CD1c-positive myeloid dendritic cell (primary cell): ENCODE measurements at regions not wholly inside any gene's neighbourhood (a gene's known extent, or its start where the extent isn't known, plus 50 kb on each side); places are given as distances from the start of the nearest gene placed in this dataset.
"Not testable (repeated sequence)": the region's sequence is repeated elsewhere in the genome, so short reads cannot be mapped to it uniquely, and the experiment has no call there.

ENCODE experiments used
- DNase-seq: peaks from one replicate; pipeline ENCODE4 v3.0.0-alpha.2; 2016; ENCODE audit errors: extremely low spot score

DNA sequence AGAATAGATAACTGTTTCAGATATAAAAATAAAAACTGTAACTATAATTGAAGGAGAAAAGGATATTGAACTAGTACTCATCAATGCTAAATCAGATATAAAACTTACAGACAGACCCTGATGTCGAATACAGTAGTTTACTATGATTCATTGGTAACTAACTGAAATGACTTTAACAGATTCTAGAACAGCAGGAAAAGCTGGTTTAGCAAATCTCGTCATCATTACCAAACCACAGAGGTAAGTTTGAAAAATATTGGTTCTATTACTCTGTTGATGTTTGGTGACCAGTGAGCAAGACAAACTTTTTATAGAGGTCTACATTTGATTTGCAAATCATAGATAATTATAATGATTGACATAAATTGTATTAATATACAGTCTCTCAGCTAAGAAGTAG lies 551.4 kb upstream of the ADGRL3 start:
- DNase-seq, result no peak

DNA sequence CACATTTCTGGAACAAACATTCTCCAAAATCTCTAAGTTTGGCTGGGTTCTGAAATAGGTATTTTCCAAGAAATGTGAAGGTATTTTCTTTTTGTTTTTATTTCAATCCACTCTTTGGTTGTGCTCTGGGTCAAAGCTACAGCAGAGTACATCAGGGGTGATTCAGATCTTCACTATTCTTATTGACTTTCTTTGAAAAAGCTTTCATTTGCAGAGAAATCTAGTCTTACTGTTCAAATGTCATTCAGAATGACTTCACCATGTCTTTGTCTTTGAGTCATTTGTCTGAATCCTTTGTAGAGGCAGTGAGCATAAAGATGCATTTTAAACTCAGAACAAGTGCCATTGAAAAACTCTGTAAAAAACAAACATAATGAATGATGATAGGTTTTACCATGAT lies 547.2 kb upstream of the ADGRL3 start:
- no peak for DNase-seq

DNA sequence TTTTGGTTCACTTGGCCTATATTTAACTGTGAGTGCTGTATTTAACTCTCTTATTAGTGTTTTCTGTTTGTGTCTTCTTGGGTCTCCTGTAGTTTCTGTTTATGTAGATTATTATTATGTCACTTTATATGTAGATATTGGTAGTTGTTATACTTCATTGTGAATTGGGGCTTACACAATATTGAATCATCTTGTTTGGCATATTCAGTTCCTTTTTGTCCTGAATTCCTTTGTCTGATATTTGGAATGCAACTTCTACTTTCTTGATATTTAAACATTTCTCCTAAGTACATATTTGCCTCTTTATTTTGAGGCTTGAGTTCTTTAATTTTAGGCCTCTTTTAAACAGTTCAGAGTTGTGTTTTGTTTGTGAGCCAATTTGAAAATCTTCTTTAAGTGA lies 544.8 kb upstream of the ADGRL3 start:
- no peak for DNase-seq

- no peak for DNase-seq
Measured at GRCh38 chr4:60656171-60656570, 544.0 kb upstream of the ADGRL3 start.

- no peak for DNase-seq
Measured at GRCh38 chr4:60657041-60657440, 543.1 kb upstream of the ADGRL3 start.

DNA sequence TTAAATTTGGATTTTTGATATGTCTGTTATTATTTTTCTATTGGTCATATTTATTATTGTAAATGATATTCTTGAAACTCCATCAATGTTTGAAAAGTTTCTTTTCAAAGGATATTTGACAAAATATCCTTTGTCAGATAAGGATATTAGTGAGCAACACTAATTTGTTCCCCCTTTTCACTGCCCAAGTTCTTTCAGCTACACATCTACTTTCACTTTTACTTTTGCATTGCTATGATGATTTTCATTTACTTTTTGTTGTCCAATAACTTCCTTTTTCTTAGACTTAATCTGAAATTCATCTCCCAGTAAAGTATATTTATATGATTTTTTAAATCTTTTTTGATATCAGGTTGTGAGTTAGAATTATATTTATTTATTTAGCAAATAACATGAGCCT lies 542.3 kb upstream of the ADGRL3 start:
- no peak for DNase-seq

GRCh38 chr4:60663769-60664168 lies 536.4 kb upstream of the ADGRL3 start:
- DNase-seq, result no peak

- DNase-seq, result no peak
Measured at GRCh38 chr4:60682901-60683300, 517.2 kb upstream of the ADGRL3 start.

DNA sequence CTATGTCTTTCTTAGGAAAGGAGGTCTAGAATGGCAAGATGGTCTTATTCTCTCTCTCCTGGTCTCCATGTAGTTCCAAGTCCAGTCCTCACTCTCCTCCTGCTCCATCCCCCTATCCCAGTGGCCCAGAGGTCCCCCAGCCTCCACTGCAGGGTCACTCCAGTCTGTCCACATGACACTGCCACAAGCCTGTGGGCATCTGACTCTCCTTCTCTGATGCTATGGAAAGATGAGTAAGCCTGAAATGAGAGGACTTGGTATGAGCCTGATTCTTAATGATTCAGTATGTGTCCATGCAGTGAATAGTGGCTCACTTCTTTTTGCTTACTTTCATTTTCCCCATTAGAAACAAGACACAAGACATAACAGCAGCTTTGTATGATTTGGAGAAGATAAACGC lies 516.8 kb upstream of the ADGRL3 start:
- DNase-seq, result no peak

DNA sequence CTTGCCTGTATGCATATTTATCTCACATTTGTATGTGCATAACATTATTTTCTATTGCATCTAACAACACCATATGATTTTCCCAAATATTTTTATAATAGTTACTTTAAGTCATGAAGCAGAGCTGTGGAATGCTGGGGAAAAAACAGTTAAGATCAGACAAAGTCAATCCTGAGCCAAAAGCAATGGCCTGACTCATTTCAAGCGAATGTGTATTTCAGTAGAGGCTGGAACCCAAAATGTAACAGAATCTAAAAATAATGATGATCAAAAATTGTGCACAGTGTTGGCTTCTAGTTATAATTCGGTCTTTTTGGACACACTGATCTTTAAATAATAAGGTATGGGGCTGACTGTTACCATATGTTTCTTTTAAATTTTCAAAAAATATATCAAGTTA lies 516.2 kb upstream of the ADGRL3 start:
- DNase-seq, result no peak

DNA sequence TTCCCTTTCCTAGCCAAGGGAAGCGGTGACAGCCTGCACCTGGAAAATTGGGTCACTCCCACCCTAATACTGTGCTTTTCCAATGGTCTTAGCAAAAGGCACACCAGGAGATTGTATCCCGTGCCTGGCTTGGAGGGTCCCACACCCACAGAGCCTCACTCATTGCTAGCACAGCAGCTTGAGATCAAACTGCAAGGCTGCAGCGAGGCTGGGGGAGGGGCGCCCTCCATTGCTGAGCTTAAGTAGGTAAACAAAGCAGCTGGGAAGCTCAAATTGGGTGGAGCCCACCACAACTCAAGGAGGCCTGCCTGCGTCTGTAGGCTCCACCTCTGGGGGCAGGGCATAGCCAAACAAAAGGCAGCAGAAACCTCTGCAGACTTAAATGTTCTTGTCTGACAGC lies 504.1 kb upstream of the ADGRL3 start:
- DNase-seq, result not testable (repeated sequence)

- no peak for DNase-seq
Measured at GRCh38 chr4:60709061-60709460, 491.1 kb upstream of the ADGRL3 start.

- no peak for DNase-seq
Measured at GRCh38 chr4:60718874-60719273, 481.3 kb upstream of the ADGRL3 start.

DNA sequence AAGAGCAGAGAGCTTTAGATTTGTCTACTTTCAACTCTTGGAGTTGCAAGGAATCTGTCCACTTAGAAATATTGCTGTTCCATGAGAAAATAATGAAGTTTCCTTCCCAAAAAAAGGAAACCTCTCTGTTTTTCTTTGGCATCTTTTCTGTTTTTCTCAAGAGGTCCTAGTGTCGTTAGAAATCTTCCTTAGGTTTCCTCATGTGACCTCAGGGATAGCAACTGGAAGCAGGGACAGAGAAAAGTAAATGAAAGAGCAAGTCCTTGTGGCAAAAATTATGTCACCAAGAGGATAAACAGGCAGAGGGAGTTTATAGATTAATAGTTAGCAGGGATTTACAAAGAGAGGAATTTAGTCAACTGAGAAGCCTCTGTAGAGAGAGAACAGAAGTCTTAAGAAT lies 478.4 kb upstream of the ADGRL3 start:
- DNase-seq, result no peak

- no peak for DNase-seq
Measured at GRCh38 chr4:60723796-60724195, 476.3 kb upstream of the ADGRL3 start.

GRCh38 chr4:60724623-60725022 lies 475.5 kb upstream of the ADGRL3 start:
- no peak for DNase-seq

DNA sequence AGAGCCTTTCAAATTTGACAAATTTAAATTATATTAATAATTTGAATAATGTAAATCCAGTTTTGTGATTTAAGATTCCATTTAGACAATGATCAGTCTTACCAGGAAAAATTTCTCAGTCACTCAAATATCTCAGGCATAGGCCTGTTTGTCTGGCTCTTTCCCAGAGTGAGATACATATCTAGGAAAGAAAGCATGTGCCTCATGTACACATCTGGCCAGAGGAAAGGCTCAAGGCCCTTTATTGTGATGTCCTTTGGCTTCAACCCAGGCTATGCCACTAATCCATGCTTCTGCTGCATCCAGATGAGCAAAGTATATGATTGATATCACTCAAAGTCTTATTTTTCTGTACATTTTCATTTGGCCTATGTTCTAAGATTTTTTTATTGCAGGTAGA lies 473.3 kb upstream of the ADGRL3 start:
- DNase-seq, result no peak

- no peak for DNase-seq
Measured at GRCh38 chr4:60729194-60729593, 470.9 kb upstream of the ADGRL3 start.

DNA sequence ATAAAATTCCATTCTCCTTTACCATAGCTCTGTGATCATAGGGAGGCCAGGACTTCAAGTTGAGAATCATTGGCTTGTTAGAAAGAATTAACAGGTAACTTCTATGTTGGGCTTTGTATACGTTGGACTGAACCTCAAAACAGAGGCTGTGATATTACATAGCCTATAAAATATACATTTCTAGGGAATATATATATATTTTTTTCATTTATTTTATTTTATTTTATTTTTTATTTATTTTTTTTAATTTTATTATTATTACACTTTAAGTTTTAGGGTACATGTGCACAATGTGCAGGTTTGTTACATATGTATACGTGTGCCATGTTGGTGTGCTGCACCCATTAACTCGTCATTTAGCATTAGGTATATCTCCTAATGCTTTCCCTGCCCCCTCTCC lies 470.4 kb upstream of the ADGRL3 start:
- DNase-seq, result not testable (repeated sequence)

- DNase-seq, result no peak
Measured at GRCh38 chr4:60737858-60738257, 462.3 kb upstream of the ADGRL3 start.

- no peak for DNase-seq
Measured at GRCh38 chr4:60743654-60744053, 456.5 kb upstream of the ADGRL3 start.

- DNase-seq, result no peak
Measured at GRCh38 chr4:60744767-60745166, 455.4 kb upstream of the ADGRL3 start.

- DNase-seq, result no peak
Measured at GRCh38 chr4:60745800-60746571, 454.1 kb upstream of the ADGRL3 start.

- DNase-seq, result no peak
Measured at GRCh38 chr4:60750962-60751361, 449.2 kb upstream of the ADGRL3 start.
